GM12891 (cell line): ENCODE measurements at regions not wholly inside any gene's neighbourhood (a gene's known extent, or its start where the extent isn't known, plus 50 kb on each side); places are given as distances from the start of the nearest gene placed in this dataset.

Source experiments
- DNase-seq: peaks from one replicate; pipeline ENCODE4 v3.0.0; 2011; ENCODE audit warnings: low spot score; ENCODE audit not compliant: insufficient read length
- FAIRE-seq: peaks from 2 replicates; lab custom pipeline; 2011; peaks lifted over from hg19 to GRCh38; lab: Jason Lieb, UNC
- PAX5 ChIP-seq: IDR thresholded peaks from 2 replicates; pipeline ENCODE4 v1.6.1; 2011; ENCODE audit warnings: low read length, moderate library complexity, mild to moderate bottlenecking; ENCODE audit not compliant: insufficient read depth, severe bottlenecking
- POLR2A ChIP-seq: IDR thresholded peaks from 2 replicates; pipeline ENCODE4 v1.6.1; 2011; ENCODE audit warnings: low read depth, low read length, control low read depth
- POLR2AphosphoS5 ChIP-seq: IDR thresholded peaks from 2 replicates; pipeline ENCODE4 v1.6.1; 2011; ENCODE audit warnings: low read depth, low read length, control low read depth
- POU2F2 ChIP-seq: IDR thresholded peaks from 2 replicates; pipeline ENCODE4 v1.6.1; 2011; ENCODE audit warnings: low read depth, mild to moderate bottlenecking, control low read depth, low read length, moderate library complexity
- SPI1 ChIP-seq: IDR thresholded peaks from 2 replicates; pipeline ENCODE4 v1.6.1; 2011; ENCODE audit warnings: low read depth, low read length, control low read depth
- TAF1 ChIP-seq: IDR thresholded peaks from 2 replicates; pipeline ENCODE4 v1.6.1; 2011; ENCODE audit warnings: low read depth, low read length, control low read depth

- DNase-seq = no peak
- TF ChIP-seq TAF1 (no peak), SPI1 (no peak), PAX5 (no peak), POLR2AphosphoS5 (no peak), POLR2A (no peak), POU2F2 (no peak)
- no peak for FAIRE-seq
Measured at GRCh38 chr2:67845621-67846369, 217.0 kb downstream of the C1D start.

- no peak for FAIRE-seq
- DNase-seq = peak; percentile 31
- no peak for TF ChIP-seq POU2F2
- no peak for TF ChIP-seq POLR2A
- TF ChIP-seq TAF1 = no peak
- TF ChIP-seq SPI1 = no peak
- no peak for TF ChIP-seq PAX5
- TF ChIP-seq POLR2AphosphoS5 = no peak
Measured at GRCh38 chr2:67846370-67847070, 216.3 kb downstream of the C1D start.

GRCh38 chr2:67848551-67849285 lies 214.1 kb downstream of the C1D start:
- TF ChIP-seq POU2F2 (no peak), POLR2AphosphoS5 (no peak), TAF1 (no peak), SPI1 (no peak), POLR2A (no peak)
- DNase-seq (no peak), FAIRE-seq (no peak)

- FAIRE-seq (no peak), DNase-seq (no peak)
- TF ChIP-seq POLR2A (no peak), PAX5 (no peak), TAF1 (no peak), SPI1 (no peak), POU2F2 (no peak), POLR2AphosphoS5 (no peak)
Measured at GRCh38 chr2:67851016-67851415, 211.8 kb downstream of the C1D start.

GRCh38 chr2:67851956-67852824 lies 210.6 kb downstream of the C1D start:
- TF ChIP-seq POLR2A (no peak), PAX5 (no peak), TAF1 (no peak), POLR2AphosphoS5 (no peak), SPI1 (no peak), POU2F2 (no peak)
- DNase-seq = no peak
- no peak for FAIRE-seq

GRCh38 chr2:67854103-67854743 lies 208.6 kb downstream of the C1D start:
- FAIRE-seq (no peak), DNase-seq (no peak)
- no peak for TF ChIP-seq TAF1
- no peak for TF ChIP-seq SPI1
- no peak for TF ChIP-seq POU2F2
- no peak for TF ChIP-seq PAX5
- no peak for TF ChIP-seq POLR2A
- TF ChIP-seq POLR2AphosphoS5 = no peak

GRCh38 chr2:67854798-67855197 lies 208.0 kb downstream of the C1D start:
- FAIRE-seq (no peak), DNase-seq (no peak)
- TF ChIP-seq PAX5 = no peak

GRCh38 chr2:67856866-67857265 lies 205.9 kb downstream of the C1D start:
- no peak for TF ChIP-seq POLR2A
- TF ChIP-seq PAX5 = no peak
- no peak for TF ChIP-seq POLR2AphosphoS5
- TF ChIP-seq POU2F2 = no peak
- TF ChIP-seq TAF1 = no peak
- no peak for TF ChIP-seq SPI1
- no peak for FAIRE-seq

More at GRCh38 chr2:67856866-67857265, 205.9 kb downstream of the C1D start:
- no peak for DNase-seq
